ENCODE measurements at regions not wholly inside any gene's neighbourhood (a gene's known extent, or its start where the extent isn't known, plus 50 kb on each side); places are given as distances from the start of the nearest gene placed in this dataset.

- TF ChIP-seq YY1 (IDR thresholded peaks at IDR 0.05; ENCODE audit: low read depth), result no peak
- no peak for TF ChIP-seq CREB1 (IDR thresholded peaks at IDR 0.05; ENCODE audit: low read depth)
- TF ChIP-seq TEAD4 (IDR thresholded peaks at IDR 0.05), result no peak
- no peak for TF ChIP-seq TCF12 (IDR thresholded peaks at IDR 0.05; ENCODE audit: low read depth)
- no peak for TF ChIP-seq CEBPB (IDR thresholded peaks at IDR 0.05)
- TF ChIP-seq EP300 (IDR thresholded peaks at IDR 0.05; ENCODE audit: borderline replicate concordance), result no peak
- no peak for TF ChIP-seq FOXM1 (IDR thresholded peaks at IDR 0.05; ENCODE audit: borderline replicate concordance, low read depth)
Measured at GRCh38 chr3:152581951-152582350, 253.0 kb upstream of the P2RY1 start.
